Loucy (cell line): ENCODE measurements at regions not wholly inside any gene's neighbourhood (a gene's known extent, or its start where the extent isn't known, plus 50 kb on each side); places are given as distances from the start of the nearest gene placed in this dataset.

ENCODE experiments used
- H2AFZ ChIP-seq: fragments of 200-600 bp; sonication (generic); 2 replicates; pipeline ENCODE4 v1.6.0; 2016; ENCODE audit warnings: antibody characterized with exemption, mild to moderate bottlenecking, low read length, moderate library complexity
- H3F3A ChIP-seq: fragments of 200-600 bp; 2 replicates; pipeline ENCODE4 v1.6.0; 2016; ENCODE audit warnings: antibody characterized with exemption, low read depth, mild to moderate bottlenecking
- H3K27me3 ChIP-seq: fragments of 200-600 bp; sonication (generic); 2 replicates; pipeline ENCODE4 v1.6.1; 2014; ENCODE audit warnings: low read length, mild to moderate bottlenecking; ENCODE audit not compliant: insufficient read depth, poor library complexity, severe bottlenecking
- H3K36me3 ChIP-seq: fragments of 200-600 bp; sonication (generic); 2 replicates; pipeline ENCODE4 v1.6.1; 2016; ENCODE audit warnings: low read length; ENCODE audit not compliant: insufficient read depth
- H3K4me1 ChIP-seq: fragments of 200-600 bp; sonication (generic); 2 replicates; pipeline ENCODE4 v1.5.1; 2014; ENCODE audit warnings: low read length, mild to moderate bottlenecking; ENCODE audit not compliant: insufficient read depth, poor library complexity, severe bottlenecking
- H3K4me2 ChIP-seq: fragments of 200-600 bp; sonication (generic); 2 replicates; pipeline ENCODE4 v1.6.0; 2014; ENCODE audit warnings: antibody characterized with exemption, low read length, low read depth, mild to moderate bottlenecking; ENCODE audit not compliant: poor library complexity, severe bottlenecking
- H3K4me3 ChIP-seq: fragments of 200-600 bp; sonication (generic); 2 replicates; pipeline ENCODE4 v1.5.1; 2014; ENCODE audit warnings: low read length, mild to moderate bottlenecking, mixed read lengths; ENCODE audit not compliant: poor library complexity, severe bottlenecking
- H3K79me2 ChIP-seq: fragments of 200-600 bp; sonication (generic); 2 replicates; pipeline ENCODE4 v1.6.1; 2014; ENCODE audit warnings: low read length; ENCODE audit not compliant: insufficient read depth
- H3K9ac ChIP-seq: fragments of 200-600 bp; sonication (generic); 2 replicates; pipeline ENCODE4 v1.6.0; 2014; ENCODE audit warnings: mild to moderate bottlenecking, low read depth, low read length, moderate library complexity; ENCODE audit not compliant: poor library complexity, severe bottlenecking
- H3K9me2 ChIP-seq: fragments of 200-600 bp; sonication (generic); replicated peaks from 2 replicates; pipeline ENCODE4 v1.6.1; 2016; ENCODE audit warnings: low read depth, low read length, mixed read lengths
- H3K9me3 ChIP-seq: fragments of 200-600 bp; sonication (generic); 2 replicates; pipeline ENCODE4 v1.6.1; 2014; ENCODE audit warnings: mild to moderate bottlenecking, antibody characterized with exemption, low read length, low read depth; ENCODE audit not compliant: insufficient read depth
- H4K20me1 ChIP-seq: fragments of 200-600 bp; sonication (generic); 2 replicates; pipeline ENCODE4 v1.6.0; 2014; ENCODE audit warnings: antibody characterized with exemption, low read length, mild to moderate bottlenecking; ENCODE audit not compliant: insufficient read depth, poor library complexity, severe bottlenecking
- EZH2phosphoT487 ChIP-seq: fragments of 200-600 bp; IDR thresholded peaks from 2 replicates; pipeline ENCODE4 v1.6.1; 2018; ENCODE audit warnings: antibody characterized with exemption, mild to moderate bottlenecking, moderate library complexity, borderline replicate concordance
- TF ChIP-seq, protein P1 (sequence below): fragments of 200-600 bp; sonication (generic); conservative IDR thresholded peaks from 2 replicates; pipeline ENCODE4 v1.5.1; 2014; ENCODE audit warnings: mild to moderate bottlenecking, antibody characterized with exemption, low read length

DNA sequence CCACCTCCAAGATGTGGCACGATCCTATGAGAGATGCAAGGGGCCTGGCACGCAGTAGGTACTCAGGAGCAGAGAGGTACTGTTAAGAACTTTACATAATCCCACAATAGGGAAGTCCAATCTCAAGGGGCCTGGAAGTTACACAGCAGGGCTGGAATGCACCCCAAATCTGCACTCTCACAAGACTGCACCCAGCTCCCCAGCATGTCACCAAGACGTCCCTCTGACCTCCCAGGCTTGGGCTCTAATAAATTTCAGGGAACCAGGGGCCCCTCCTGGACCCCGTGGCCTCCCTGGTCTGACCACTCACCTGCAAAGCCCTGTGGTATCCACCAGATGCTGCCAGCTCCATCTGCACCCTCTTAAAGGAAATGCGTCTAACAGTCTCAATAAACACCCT, 94.9 kb downstream of the OAT start:
- Histone ChIP-seq H3K36me3 (no peaks in the 10 kb centered on the region), H4K20me1 (no peaks in the 10 kb centered on the region), H3K79me2 (no peaks in the 10 kb centered on the region), H3K4me3 (no peak overlapping the region), H3K4me2 (no peak overlapping the region), H3F3A (no peaks in the 10 kb centered on the region), H3K9me2 (no peaks in the 10 kb centered on the region), H2AFZ (no peak overlapping the region), H3K27me3 (no peaks in the 10 kb centered on the region), H3K9ac (no peak overlapping the region), H3K9me3 (no peaks in the 10 kb centered on the region), H3K4me1 (no peaks in the 10 kb centered on the region)
- no peak for TF ChIP-seq EZH2phosphoT487
- TF ChIP-seq, protein P1, sequence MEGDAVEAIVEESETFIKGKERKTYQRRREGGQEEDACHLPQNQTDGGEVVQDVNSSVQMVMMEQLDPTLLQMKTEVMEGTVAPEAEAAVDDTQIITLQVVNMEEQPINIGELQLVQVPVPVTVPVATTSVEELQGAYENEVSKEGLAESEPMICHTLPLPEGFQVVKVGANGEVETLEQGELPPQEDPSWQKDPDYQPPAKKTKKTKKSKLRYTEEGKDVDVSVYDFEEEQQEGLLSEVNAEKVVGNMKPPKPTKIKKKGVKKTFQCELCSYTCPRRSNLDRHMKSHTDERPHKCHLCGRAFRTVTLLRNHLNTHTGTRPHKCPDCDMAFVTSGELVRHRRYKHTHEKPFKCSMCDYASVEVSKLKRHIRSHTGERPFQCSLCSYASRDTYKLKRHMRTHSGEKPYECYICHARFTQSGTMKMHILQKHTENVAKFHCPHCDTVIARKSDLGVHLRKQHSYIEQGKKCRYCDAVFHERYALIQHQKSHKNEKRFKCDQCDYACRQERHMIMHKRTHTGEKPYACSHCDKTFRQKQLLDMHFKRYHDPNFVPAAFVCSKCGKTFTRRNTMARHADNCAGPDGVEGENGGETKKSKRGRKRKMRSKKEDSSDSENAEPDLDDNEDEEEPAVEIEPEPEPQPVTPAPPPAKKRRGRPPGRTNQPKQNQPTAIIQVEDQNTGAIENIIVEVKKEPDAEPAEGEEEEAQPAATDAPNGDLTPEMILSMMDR, result no peak

DNA sequence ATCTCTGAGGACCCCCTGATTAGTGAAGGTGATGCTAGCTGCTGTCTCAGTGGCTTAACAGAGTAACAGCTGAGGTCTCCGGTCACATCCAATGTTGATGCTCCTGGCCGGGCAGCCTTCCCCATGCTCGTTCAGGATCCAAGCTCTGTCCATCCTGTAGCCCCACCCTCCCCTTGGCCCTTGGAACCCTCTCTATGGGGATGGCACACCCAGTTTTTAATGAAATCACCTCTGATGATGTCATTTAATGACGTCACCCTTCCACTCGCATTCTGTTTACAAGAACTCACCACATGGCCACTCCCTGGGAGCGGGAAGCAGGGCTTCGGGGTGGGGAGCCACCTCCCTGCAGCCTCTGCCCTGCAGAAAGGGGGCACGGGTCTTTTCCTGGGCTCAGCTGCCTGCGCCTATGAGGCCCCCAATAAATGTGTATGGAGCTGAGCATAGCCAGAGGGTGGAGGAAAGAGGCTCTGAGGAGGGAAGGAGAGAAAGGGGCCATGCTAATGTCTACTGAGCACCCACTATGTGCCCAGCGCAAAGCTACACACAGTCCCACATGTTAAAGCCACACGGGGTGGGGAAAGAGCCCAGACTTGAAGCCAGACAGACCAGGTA, 95.5 kb downstream of the OAT start:
- no peak overlapping the region for H3K4me3 ChIP-seq
- no peaks in the 10 kb centered on the region for H3F3A ChIP-seq
- no peaks in the 10 kb centered on the region for H3K79me2 ChIP-seq
- H3K4me1 ChIP-seq, result no peaks in the 10 kb centered on the region
- no peak overlapping the region for H3K4me2 ChIP-seq
- H3K9ac ChIP-seq, result no peak overlapping the region
- no peaks in the 10 kb centered on the region for H3K36me3 ChIP-seq
- no peak overlapping the region for H2AFZ ChIP-seq
- H4K20me1 ChIP-seq, result no peaks in the 10 kb centered on the region
- no peak for TF ChIP-seq EZH2phosphoT487
- TF ChIP-seq, protein P1, result no peak
- no peaks in the 10 kb centered on the region for H3K9me3 ChIP-seq
- no peaks in the 10 kb centered on the region for H3K27me3 ChIP-seq
- no peaks in the 10 kb centered on the region for H3K9me2 ChIP-seq

DNA sequence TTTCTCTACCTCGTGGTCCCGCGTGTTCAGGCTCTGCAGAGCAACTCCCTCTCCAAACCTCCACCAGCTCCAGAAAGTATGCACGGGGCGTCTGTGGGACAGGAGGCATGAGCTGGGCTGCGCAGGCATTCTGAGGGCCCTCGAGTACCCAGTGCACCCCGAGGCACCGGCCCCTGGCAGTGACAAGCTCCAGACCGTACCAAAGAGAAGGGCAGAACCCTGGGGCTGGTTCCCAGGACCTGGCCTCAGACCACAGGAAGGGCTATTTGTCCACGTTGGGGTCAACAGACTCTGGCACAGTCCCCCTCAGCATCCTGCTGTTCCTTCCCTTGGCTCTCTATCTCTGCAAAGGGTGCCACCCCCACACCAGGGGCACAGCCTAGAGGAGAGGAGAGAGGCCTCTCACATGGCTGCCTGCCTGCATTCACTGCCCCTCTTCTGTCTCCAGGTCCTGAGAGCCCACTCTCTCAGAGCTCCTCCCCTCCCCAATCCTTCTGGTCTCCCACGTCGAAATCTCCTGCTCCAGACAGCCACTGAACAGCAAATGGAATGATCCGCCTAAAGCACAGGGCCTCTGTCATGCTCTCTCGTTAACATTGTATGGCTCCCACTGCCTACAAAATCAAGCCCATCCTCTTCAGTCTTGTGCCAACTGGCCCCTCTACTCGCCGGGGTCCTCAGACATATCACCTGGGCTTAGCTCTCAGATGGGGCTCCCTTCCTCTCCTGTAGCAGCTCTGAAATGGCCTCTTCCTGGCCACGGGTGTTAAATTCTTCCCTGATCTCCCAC, 96.3 kb downstream of the OAT start:
- Histone ChIP-seq H3F3A (no peaks in the 10 kb centered on the region), H3K4me2 (no peak overlapping the region), H3K4me3 (no peak overlapping the region), H3K36me3 (no peaks in the 10 kb centered on the region), H3K9me3 (no peaks in the 10 kb centered on the region), H3K9ac (no peak overlapping the region), H3K4me1 (no peaks in the 10 kb centered on the region), H4K20me1 (no peaks in the 10 kb centered on the region), H3K27me3 (no peaks in the 10 kb centered on the region), H3K79me2 (no peaks in the 10 kb centered on the region), H2AFZ (no peak overlapping the region), H3K9me2 (no peaks in the 10 kb centered on the region)
- TF ChIP-seq, protein P1, result no peak
- TF ChIP-seq EZH2phosphoT487, result no peak
